Stimulated activated CD4-positive, alpha-beta T cell treated with anti-CD3 and anti-CD28 coated beads, Interleukin-12 subunit alpha, Interleukin-12 subunit beta, amount 100 ng/mL, for 24 hours (primary cell): ENCODE measurements at regions not wholly inside any gene's neighbourhood (a gene's known extent, or its start where the extent isn't known, plus 50 kb on each side); places are given as distances from the start of the nearest gene placed in this dataset.
"Not testable (repeated sequence)": the region's sequence is repeated elsewhere in the genome, so short reads cannot be mapped to it uniquely, and the experiment has no call there.

Experiments used
- DNase-seq, 2 experiments: peaks; one replicate each; pipeline ENCODE4 v3.0.0-alpha.2; 2020; ENCODE audit warnings: low read depth in 2 of 2

- DNase-seq, result not testable (repeated sequence)
Observed at GRCh38 chr15:84547150-84547549, 53.7 kb upstream of the ZSCAN2 start.

- not testable (repeated sequence) for DNase-seq
Observed at GRCh38 chr15:84550503-84550902, 50.3 kb upstream of the ZSCAN2 start.
